ENCODE measurements at regions not wholly inside any gene's neighbourhood (a gene's known extent, or its start where the extent isn't known, plus 50 kb on each side); places are given as distances from the start of the nearest gene placed in this dataset.

- no peaks in the 10 kb centered on the region for H3K4me1 Mint-ChIP-seq
- no peaks in the 10 kb centered on the region for H3K36me3 Mint-ChIP-seq
- WGBS (ENCODE audit: insufficient coverage): 96% methylated on average over 13 of the region's 17 CpGs
- H3K4me3 Mint-ChIP-seq: no peak overlapping the region
- no peak overlapping the region for H3K27ac Mint-ChIP-seq
- no peaks in the 10 kb centered on the region for H3K36me3 ChIP-seq (replicated peaks in 1 of 2; ENCODE audit: control insufficient read depth in 1 of 2, insufficient read depth in 2 of 2, low read length in 2 of 2)
- no peaks in the 10 kb centered on the region for H3K79me2 ChIP-seq (ENCODE audit: insufficient read depth, low read length)
- peaks cover 0 to under 1% (median 0%) of the 10 kb centered on the region in 3 donors for H3K27me3 Mint-ChIP-seq (ENCODE audit: low read depth in 3 of 3)
- TF ChIP-seq CTCF (IDR thresholded peaks at IDR 0.05): no peak
- no peaks in the 10 kb centered on the region for H4K20me1 ChIP-seq (ENCODE audit: insufficient read depth, low read length)
- no peak overlapping the region for H3K27ac ChIP-seq (ENCODE audit: low read depth in 1 of 2, low read length in 2 of 2)
- intact Hi-C loops (cut with micrococcal nuclease): no loop called here
- peaks cover 0 to 15% (median 7%) of the 10 kb centered on the region in 7 donors for H3K9me3 Mint-ChIP-seq
- H3K27me3 ChIP-seq (ENCODE audit: control insufficient read depth in 2 of 2, insufficient read depth in 2 of 2, low read length in 2 of 2): no peaks in the 10 kb centered on the region
- no peak for DNase-seq
- no peak overlapping the region for H3K9ac ChIP-seq (ENCODE audit: insufficient read depth, low read length, poor library complexity, severe bottlenecking)
- H3K4me1 ChIP-seq (ENCODE audit: control insufficient read depth in 1 of 2, insufficient read depth in 2 of 2, low read length in 2 of 2): no peaks in the 10 kb centered on the region
- no peak overlapping the region for H3K4me3 ChIP-seq (replicated peaks in 1 of 3; ENCODE audit: low read depth in 2 of 3, low read length in 3 of 3)
- H3K4me2 ChIP-seq (replicated peaks; ENCODE audit: extremely low read depth, low read length, poor library complexity, severe bottlenecking): no peak overlapping the region
- no peak overlapping the region for H2AFZ ChIP-seq (ENCODE audit: insufficient read depth, low read depth, low read length, poor library complexity, severe bottlenecking)
- no peaks in the 10 kb centered on the region for H3K9me3 ChIP-seq (replicated peaks in 1 of 2; ENCODE audit: control insufficient read depth in 1 of 2, insufficient read depth in 1 of 2, low read length in 2 of 2)
Measured at GRCh38 chr6:971981-972640, 279.2 kb upstream of the EXOC2 start.

GRCh38 chr6:968791-969190, 275.9 kb upstream of the EXOC2 start:
- WGBS (ENCODE audit: insufficient coverage): 90% methylated on average over 2 of the region's 7 CpGs

More at GRCh38 chr6:968791-969190, 275.9 kb upstream of the EXOC2 start:
- Histone ChIP-seq H2AFZ (ENCODE audit: insufficient read depth, low read depth, low read length, poor library complexity, severe bottlenecking) (no peak overlapping the region), H3K36me3 (replicated peaks in 1 of 2; ENCODE audit: control insufficient read depth in 1 of 2, insufficient read depth in 2 of 2, low read length in 2 of 2) (no peaks in the 10 kb centered on the region), H3K4me2 (replicated peaks; ENCODE audit: extremely low read depth, low read length, poor library complexity, severe bottlenecking) (no peak overlapping the region), H3K79me2 (ENCODE audit: insufficient read depth, low read length) (no peaks in the 10 kb centered on the region), H3K4me3 (replicated peaks in 1 of 3; ENCODE audit: low read depth in 2 of 3, low read length in 3 of 3) (no peak overlapping the region), H3K9me3 (replicated peaks in 1 of 2; ENCODE audit: control insufficient read depth in 1 of 2, insufficient read depth in 1 of 2, low read length in 2 of 2) (no peaks in the 10 kb centered on the region), H3K9ac (ENCODE audit: insufficient read depth, low read length, poor library complexity, severe bottlenecking) (no peak overlapping the region), H3K27ac (ENCODE audit: low read depth in 1 of 2, low read length in 2 of 2) (no peak overlapping the region), H4K20me1 (ENCODE audit: insufficient read depth, low read length) (no peaks in the 10 kb centered on the region), H3K27me3 (ENCODE audit: control insufficient read depth in 2 of 2, insufficient read depth in 2 of 2, low read length in 2 of 2) (no peaks in the 10 kb centered on the region), H3K4me1 (ENCODE audit: control insufficient read depth in 1 of 2, insufficient read depth in 2 of 2, low read length in 2 of 2) (no peaks in the 10 kb centered on the region)
- TF ChIP-seq CTCF (IDR thresholded peaks at IDR 0.05): no peak
- Mint-ChIP-seq H3K4me3 (no peak overlapping the region), H3K27ac (no peak overlapping the region), H3K27me3 (ENCODE audit: low read depth in 3 of 3) (peaks cover 2 to 8% (median 3%) of the 10 kb centered on the region in 3 donors), H3K36me3 (no peaks in the 10 kb centered on the region), H3K9me3 (peaks cover 0 to 6% (median 2%) of the 10 kb centered on the region in 7 donors), H3K4me1 (no peaks in the 10 kb centered on the region)
- intact Hi-C loops (cut with micrococcal nuclease): no loop called here
- no peak for DNase-seq
